Fibroblast of skin of right quadriceps (primary cell): ENCODE measurements at regions not wholly inside any gene's neighbourhood (a gene's known extent, or its start where the extent isn't known, plus 50 kb on each side); places are given as distances from the start of the nearest gene placed in this dataset.

ENCODE experiments used
- DNase-seq: peaks from one replicate; pipeline ENCODE4 v3.0.0-alpha.2; 2013

- no peak for DNase-seq
Measured at GRCh38 chr5:110082863-110083262, 393.1 kb downstream of the MAN2A1 start.

- DNase-seq, result no peak
Measured at GRCh38 chr5:110085826-110086225, 396.1 kb downstream of the MAN2A1 start.

DNA sequence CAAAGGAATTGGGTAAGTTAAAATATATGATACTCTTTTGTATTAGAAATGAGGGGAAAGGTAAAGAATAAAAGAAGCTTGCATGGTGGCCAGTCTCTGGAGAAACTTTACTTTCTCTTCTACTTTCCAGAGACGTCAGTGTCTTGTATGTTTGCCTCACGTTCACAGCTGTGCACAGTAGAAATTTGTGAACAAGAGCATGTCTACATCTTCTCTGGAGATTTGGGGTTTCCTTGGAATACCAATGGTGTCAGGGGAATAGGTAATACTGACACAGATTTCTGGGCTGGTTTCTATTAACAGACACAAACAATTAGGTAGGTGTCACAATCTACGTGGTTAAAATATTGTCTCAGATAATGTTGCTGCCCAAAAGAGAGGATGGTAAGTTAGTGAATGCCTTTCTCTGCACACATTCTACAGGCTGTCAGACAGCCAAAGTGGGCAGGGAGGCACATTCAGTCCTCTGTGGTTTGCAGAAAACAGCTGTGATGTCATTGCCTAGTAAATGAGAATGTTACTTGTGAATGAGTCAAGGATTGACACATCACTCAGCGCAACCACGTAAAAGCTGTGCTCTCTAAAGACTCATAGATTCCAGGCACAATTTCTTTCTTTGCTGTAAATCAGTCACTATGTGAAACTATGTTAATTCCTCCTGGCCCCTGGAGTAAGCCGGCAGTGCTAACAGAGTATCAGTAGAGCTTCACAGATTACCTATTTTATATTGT is 397.1 kb downstream of the MAN2A1 start:
- peak; percentile 97 for DNase-seq

- DNase-seq, result peak; percentile 64
Measured at GRCh38 chr5:110087829-110088228, 398.1 kb downstream of the MAN2A1 start.

DNA sequence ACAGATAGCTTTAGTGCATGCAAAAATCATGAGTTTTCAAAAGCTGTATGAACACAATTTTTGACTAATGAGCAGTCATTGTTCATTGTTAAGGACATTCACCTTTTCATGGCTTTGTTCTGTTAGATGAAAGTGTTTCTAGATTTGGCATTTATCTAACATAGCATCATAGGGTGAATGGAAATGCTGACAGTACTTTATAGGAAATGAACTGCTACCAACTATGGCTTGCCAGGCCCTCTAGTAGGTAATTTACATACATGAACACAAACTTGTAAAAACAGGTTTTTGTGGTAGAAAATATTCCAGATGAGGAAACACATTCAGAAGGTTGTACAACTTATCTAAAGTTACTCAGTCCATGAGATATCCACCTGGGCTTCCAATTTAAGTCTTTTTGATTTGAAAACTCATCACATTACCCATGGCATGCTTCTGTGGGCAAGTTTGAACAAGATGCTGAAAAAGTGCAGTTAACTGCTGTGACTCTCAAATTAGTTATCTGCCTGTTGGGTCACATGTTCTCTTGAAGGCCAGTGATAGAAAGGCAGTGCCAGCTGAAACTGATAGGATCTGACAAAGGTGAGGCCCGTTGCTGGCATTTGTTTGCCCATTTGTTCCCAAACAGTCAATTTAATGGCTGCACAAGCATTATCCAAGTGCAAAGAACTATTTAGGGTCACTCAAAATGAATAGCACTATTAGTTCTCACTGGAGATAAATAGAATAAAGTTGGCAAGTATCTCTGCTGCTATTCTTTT is 399.1 kb downstream of the MAN2A1 start:
- no peak for DNase-seq

DNA sequence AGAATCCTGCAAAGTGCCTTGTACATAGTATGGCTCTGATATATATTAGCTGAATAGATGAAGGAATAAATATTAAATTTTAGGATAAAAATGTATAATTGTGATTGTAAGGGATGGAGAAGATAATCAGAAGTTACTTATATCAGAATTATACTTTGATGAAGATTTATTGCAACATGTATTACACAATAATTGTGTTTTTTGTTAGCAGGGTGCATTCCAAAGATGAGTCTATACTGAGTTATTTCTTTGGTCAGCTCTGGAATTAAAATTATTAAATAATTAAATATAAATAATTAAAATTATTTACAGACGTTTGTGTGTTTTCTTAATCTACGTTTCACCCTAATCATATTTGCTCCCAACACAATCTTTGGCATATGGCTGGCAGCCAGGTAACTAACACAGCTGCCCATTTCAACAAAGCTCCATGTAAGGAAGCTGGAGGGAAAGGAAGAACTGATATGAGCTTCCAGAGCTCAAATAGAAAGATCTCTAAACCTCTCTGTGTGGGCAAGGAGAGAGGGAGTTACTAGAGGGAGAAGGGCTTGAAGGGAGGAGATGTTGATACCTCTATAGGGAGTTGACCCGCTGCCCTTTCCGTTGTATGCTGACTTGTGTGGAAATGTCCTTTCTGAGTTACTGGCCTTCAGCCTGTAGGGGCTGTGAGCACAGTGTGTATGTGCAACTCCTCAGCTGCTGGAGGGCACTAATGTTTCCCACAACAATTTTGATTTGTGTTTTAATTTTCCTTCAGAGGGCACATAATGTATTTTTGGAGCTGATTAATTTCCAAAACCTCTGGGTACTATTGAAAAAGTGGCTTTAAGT is 403.4 kb downstream of the MAN2A1 start:
- no peak for DNase-seq

GRCh38 chr5:110094109-110094508 is 404.4 kb downstream of the MAN2A1 start:
- DNase-seq, result no peak

DNA sequence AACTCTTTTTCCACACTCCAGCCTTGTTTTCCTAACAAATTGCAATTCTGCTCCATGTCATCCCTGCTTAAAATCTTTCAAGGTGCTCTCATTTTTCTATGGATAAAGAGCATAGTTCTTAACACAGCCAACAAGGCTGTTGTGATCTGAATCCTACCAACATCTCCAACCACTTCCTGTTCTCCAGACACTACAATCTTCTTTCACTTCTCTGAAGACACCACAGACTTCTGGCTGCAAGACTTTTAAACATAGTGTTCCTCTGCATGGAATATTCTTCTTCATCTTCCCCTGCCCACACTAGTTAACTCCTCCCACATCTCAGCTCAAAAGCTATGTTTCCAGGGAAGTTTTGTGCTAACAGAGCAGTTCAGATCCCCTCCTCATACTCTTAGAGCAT is 404.8 kb downstream of the MAN2A1 start:
- no peak for DNase-seq

DNA sequence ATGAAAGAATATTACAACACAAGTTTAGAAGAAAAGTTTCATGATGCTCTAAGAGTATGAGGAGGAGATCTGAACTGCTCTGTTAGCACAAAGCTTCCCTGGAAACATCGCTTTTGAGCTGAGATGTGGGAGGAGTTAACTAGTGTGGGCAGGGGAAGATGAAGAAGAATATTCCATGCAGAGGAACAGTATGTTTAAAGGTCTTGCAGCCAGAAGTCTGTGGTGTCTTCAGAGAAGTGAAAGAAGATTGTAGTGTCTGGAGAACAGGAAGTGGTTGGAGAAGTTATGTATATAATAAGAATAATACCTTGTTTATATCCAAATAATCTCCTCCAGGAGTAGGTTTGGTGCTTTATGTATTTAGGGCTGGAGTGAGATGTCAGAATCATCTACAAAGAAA is 406.7 kb downstream of the MAN2A1 start:
- no peak for DNase-seq

GRCh38 chr5:110099572-110099971 is 409.8 kb downstream of the MAN2A1 start:
- no peak for DNase-seq

GRCh38 chr5:110103081-110103480 is 413.4 kb downstream of the MAN2A1 start:
- no peak for DNase-seq

- DNase-seq, result no peak
Measured at GRCh38 chr5:110104060-110104725, 414.5 kb downstream of the MAN2A1 start.

DNA sequence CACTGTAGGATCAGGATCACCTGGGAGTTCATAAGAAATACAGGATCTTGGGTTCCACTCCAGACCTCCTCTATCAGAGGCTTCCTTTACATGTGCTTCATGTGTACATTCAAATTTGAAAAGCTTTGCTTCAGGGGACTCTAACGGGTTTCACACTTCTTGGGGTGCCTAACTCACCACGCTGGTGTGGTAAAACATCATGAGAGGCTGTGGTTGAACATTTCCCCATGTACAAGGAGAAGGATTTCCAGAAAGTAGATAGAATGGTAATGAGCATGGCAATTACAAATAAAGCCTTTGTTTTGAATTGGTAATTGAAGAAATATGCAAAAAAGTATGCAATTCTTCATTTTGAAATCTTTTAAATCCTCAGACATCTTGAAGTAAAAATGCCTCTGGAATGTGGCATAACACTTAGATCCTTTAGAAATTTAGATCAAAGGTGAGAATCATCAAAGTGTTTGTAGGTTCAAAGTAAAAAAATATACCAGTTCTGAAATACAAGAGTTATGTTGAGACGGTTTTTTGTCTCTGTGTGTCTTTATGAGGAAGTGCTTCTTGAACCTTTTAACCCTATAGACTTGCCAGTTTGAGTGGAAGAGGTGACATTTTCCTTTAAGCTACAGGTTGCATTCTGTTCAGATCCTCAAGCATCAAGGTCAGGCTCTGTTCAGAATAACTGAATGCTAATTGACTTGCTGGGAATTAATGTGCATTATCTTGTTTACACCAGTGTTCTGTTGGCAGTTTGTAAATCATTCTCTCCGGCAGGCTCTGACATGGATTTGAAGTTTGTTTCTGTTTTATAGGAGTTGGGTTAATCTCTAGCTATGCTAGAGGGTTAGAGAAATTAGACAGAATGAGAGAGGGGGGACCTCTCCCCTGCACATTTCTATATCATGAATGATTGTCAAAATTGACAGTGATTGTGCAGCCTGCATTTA is 415.3 kb downstream of the MAN2A1 start:
- DNase-seq, result peak; percentile 20

DNA sequence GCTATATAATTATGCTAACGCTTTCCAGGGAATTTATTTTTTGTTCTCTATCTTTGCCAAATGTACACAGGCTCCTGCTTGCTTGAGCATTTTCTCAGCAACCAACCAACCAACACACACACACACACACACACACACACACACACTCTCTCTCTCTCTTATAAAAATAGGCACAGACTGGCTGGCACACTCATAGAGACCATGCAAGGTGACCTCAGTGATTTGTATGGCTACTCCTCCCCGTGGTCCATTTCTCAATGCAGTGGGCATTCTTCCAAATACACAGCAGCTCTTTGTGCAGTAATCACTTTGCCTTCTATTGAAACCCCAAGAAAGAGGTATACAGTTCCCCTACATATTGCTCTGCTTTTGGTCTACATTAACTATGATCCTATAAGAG is 416.0 kb downstream of the MAN2A1 start:
- DNase-seq, result peak; percentile 25

DNA sequence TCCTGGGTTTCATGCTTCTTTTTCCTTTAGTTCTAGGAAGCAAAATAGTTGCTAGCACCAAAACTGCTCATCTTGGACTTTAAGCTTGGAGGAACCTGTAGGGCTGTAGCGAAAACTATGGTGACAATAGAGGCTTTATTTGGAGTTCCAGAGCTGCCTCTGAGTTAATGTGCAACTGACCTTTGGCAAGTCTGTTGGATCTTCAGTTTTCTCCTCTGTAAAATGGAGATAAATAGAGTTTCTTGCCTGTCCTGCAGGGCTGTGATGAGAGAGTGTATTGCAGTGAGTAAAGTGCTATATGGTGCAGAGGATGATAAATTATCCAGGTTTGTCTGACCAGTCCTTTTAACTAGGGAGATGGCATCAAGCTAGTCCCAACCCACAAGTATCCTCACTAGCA is 417.0 kb downstream of the MAN2A1 start:
- DNase-seq, result no peak

DNA sequence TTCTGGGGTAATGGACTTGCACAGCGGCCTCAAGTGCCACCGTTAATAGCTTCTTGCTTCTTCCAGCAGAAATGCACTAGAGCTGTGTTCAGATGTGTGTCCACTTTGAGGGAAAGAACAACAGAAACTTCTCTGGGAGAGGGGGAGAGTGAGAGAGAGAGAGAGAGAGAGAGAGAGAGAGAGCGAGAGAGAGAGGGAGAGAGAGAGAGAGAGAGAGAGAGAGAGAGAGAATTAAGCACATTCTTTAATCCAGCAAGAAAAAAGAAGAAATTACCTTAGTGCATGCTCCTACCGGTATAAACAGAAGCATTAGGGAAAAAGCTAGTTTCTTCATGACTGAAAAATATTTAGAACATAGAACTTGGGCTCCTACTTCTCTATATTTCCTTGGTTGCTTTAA is 418.8 kb downstream of the MAN2A1 start:
- DNase-seq, result no peak

DNA sequence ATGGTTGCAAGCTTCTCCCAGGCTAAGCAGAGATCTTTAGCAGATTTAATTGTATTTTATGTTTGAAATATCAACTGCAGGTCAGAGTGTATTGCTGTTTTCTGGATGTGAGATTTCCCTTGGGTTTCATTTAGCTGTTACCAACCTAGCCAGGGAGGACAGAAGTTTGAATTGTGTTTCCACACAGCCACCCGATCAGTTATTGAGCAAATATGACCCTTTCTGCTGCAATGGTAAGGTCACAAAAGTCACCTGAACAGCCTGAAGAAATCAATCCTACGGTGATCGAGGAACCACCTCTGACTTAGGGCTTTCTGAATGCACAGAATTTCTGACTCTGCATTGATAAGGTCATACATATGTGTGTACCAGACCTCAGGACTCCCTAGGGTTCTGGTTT is 419.9 kb downstream of the MAN2A1 start:
- DNase-seq, result no peak

- no peak for DNase-seq
Measured at GRCh38 chr5:110112348-110112747, 422.6 kb downstream of the MAN2A1 start.

GRCh38 chr5:110115503-110115902 is 425.8 kb downstream of the MAN2A1 start:
- peak; percentile 64 for DNase-seq

GRCh38 chr5:110116539-110116938 is 426.8 kb downstream of the MAN2A1 start:
- DNase-seq, result no peak

DNA sequence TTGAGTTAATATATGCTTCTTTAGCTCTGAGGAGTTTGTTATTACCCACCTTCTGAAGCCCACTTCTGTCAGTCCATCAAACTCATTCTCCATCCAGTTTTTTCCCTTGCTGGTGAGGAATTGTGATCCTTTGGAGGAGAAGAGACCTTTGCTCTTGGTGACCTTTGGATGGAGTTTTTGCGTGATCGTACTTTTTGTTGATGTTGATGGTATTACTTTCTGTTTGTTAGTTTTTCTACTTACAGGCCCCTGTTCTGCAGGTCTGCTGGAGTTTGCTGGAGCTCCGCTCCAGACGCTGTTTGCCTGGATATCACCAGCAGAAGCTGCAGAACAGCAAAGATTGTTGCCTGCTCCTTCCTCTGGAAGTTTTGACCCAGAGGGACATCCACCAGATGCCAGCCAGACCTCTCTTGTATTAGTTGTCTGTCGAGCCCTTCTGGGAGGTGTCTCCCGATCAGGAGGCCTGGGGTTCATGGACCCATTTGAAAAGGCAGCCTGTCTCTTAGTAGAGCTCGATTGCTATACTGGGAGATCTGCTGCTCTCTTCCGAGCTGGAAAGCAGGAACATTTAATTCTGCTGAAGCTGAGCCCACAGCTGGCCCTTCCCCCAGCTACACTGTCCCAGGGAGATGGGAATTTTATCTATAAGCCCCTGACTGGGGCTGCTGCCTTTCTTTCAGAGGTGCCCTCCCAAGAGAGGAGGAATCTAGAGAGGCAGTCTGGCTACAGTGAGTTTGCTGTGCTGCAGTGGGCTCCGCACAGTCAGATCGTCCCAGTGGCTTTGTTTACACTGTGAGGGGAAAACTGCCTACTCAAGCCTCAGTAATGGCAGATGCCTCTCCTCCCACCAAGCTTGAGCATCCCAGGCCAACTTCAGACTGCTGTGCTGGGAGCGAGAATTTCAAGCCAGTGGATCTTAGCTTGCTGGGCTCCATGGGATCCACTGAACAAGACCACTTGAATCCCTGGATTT is 445.5 kb downstream of the MAN2A1 start:
- no peak for DNase-seq
